Limb (tissue), 2 donors: ENCODE measurements at regions not wholly inside any gene's neighbourhood (a gene's known extent, or its start where the extent isn't known, plus 50 kb on each side); places are given as distances from the start of the nearest gene placed in this dataset.
A peak's percentile ranks its signal among the peaks of the same experiment; 100 is the strongest.

ENCODE experiments used
- DNase-seq, 2 donors: peaks; one replicate each; pipeline ENCODE4 v3.0.0-alpha.2; 2016; ENCODE audit errors: extremely low spot score in 2 of 2

DNA sequence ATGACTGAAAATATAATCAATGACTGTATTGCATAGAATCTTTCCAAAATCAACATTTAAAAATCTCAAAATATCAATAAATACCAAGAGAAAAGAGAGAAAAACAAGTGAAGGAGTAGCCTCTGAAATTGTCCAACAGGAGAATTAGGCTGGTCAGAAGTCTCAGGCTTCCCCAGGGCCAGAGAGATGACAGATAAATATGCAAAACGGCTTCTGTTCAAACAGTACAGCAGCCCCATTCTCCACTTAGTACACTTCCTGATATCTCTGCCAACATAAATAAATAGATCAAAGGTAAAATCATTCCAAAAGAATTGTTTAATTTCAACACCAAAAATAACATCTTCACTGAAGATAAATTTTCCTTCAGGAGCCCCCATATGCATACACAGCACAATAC lies 204.7 kb upstream of the GABRA2 start:
- DNase-seq: no peak

DNA sequence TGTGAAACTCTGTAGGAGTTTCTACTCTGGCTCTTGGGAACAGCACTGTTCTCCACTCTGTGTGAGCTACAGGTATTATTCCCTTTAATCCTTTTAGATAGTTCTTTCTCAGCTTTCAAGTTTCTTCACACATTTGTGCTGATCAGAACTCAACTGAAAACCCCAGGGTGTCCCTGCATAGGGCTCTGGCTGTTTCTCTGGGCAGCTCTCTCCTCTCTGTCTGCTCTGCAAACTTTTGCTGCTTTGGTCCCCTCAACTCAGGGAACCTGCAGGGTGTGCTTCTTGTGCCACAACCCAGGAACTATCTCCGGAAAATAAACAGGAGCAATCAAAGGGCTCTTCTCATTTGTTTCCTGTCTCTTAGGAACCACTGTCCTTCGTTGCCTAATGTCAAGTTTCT lies 196.6 kb upstream of the GABRA2 start:
- DNase-seq: no peak

DNA sequence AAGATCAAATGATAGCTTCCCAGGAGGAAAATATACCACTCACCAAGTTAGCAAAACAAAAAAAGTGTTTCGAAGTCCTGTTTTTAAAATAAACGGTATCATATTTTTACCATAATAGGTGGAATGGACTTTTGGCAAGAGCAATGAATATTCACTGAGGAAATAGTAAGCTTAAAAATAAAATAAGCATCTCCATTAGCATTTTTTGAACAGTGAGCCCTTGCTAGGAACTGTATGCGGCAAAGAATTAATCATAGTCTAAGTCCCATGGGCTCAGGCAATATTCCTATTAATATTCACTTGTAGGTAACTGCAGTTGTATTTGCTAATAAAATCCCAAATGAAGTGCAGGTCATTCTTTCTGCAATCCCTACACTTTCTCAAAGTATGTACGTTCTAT lies 191.7 kb upstream of the GABRA2 start:
- no peak for DNase-seq

DNA sequence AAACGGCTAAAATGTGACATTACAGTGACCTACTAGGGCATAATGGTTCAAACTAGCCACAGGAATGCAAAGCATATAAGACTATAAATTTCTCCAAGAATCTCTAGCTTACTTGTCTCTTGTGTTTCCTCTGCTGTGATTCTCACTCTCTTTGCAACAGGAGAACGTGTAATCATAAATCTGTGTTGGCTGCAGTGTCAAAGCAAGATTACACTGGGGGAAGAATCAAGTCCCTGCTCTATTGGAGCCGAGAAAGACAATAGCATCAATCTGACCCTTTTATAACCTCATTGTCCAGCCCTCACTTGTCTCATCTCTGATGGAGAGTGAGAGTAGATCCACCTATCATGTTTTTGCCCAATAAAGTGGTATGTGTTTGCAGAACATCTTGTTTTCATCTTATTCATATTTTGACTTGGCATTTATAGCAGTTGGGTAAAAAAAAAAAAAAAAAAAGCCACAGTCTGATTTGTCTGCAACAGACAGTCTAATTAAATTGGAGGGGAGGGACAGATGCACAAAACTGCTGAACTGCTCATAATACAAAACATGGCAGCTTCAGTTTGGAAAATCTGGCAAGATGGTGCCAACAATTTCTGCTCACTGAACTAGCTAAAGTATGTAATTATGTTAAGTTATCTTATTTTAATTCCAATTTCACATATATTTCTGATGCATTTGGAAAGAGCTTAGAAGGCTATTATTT lies 165.0 kb upstream of the GABRA2 start:
- DNase-seq: no peak

DNA sequence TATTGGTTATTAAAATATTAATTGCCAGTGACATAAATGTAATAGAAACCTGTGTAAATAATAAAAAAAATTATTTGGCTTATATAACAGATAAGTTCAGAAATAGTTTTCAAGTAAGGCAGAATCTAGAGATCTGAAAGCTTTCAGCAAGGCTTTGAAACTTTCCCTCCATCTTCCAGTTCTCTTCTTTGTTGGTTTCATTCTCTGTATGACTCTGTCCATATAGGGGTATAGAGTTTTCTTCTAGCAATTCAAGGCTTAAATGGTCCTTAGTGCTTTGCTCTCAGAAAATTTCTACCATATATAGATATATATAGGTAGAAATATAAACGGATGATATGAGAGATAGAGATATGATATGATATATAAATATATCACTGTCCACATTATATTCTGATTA lies 160.5 kb upstream of the GABRA2 start:
- DNase-seq: no peak

DNA sequence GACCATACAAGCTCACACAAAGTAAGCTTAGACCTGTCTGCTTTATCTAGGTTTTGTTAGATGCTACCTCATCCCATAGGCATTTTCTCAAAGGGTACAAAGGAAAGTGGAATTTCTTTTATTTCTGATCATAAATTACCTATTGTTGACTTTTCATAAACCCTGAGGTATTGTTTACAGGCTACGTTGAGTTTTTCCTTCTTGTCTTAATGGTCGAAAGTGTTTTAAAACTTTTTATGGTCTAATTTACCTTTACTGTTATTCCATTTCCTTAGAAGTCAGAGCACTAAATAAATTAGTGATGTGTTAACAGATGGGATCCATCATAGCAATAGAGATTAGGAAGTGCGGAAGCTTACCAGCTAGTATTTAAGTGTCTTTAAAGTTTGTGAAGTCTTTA lies 159.2 kb upstream of the GABRA2 start:
- no peak for DNase-seq

DNA sequence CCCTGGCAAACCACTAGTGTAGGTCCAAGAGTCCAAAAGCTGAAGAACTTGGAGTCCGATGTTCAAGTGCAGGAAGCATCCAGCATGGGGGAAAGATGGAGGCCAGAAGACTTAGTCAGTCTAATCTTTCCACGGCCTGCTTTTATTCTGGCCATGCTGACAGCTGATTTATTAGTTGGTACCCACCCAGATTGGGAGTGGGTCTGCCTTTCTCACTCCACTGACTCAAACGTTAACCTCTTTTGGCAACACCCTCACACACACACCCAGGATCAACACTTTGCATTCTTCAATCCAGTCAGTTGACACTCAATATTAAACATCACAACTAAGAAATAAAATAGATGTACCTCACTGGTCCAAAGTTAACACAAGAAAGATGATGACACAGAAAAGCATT lies 134.8 kb upstream of the GABRA2 start:
- no peak for DNase-seq

DNA sequence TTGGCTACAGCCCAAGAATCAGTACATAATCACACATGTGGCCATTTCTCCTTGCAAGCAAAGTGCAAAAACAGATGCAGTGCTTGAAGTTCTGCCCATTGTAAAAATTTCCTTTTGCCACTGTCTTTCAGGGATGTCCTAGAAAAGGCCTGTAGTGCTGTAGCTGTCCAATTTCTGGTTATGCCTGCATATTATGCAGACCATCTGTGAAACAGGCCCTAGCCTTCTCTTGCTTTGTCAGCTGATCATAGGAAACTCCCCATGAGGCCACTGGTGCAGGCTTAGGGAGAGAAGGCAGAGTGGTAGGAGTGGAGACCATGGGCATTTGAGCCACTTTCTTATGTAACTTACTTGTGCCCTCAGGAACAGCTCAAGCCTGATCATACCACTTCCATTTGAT lies 130.4 kb upstream of the GABRA2 start:
- DNase-seq: no peak

DNA sequence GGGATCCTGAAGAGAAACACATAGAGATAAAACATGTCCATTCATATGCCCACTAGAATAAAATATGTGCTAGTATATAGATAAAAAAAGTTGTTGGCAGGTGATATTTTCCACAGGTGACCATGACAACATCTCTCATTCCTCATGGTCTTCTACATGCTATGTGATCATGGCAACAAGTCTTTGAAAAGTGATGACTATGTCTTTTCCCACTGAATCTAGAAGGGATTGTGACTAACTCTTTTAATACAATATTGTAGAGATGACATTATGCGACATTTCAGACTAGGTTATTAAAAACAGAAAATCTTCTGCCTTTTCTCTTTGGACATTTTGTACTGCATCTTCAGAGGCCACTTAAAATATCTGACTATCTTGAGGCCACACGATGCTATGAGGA lies 126.0 kb upstream of the GABRA2 start:
- no peak for DNase-seq

DNA sequence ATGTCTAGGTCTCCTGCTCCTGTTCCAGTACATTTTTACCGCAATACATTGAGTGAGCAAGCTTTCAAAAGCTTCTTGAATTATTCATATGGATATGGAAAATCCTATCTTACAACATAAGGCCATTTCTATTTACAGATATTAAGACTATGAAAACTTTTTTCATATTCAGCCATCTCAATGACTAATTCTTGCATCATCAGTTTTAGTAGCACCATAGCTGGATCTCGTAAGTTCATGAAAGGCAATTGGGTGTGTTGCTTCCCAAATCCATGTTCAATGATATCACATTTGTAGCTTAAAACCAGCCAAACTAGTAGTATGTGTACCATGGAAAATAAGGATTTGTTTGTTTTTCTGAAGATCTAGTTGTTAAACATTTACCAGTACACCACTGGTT lies 118.3 kb upstream of the GABRA2 start:
- DNase-seq: no peak

DNA sequence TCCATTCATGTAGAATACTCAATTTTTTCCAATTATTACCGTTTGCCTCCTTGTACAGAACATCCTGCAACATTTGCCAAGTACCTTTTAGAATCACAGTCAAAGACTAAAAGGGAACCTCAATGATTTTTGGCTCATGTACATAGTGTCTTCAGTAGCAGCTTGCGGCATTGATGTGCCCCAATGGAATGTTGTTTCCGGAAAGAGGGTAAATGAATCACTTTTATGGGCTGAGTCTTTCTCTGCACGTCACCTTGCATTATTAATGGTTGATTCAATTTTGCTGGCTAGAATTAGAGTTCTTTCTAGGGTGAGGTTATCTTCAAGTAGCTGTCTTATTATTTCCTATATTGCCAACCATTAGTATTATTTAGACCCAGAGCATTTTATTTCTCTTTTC lies 116.9 kb upstream of the GABRA2 start:
- no peak for DNase-seq

DNA sequence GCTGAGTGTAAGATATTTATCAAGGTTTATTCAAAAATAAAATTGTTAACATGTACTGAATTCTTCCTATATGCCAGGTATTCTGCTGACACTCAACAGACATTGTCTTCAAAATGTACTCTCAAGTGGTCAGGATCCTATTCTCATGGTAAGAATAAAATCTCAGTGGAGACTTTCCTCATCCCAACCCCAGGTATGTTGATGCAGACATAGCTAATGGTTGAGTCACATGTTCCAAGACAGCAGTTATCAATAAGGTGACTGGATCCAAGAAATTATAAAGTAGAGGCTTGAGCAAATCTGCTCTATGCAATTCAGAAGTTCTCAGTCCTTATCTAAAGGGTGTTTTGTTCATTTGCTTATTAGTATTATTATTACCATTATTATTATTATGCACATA lies 115.2 kb upstream of the GABRA2 start:
- no peak for DNase-seq

DNA sequence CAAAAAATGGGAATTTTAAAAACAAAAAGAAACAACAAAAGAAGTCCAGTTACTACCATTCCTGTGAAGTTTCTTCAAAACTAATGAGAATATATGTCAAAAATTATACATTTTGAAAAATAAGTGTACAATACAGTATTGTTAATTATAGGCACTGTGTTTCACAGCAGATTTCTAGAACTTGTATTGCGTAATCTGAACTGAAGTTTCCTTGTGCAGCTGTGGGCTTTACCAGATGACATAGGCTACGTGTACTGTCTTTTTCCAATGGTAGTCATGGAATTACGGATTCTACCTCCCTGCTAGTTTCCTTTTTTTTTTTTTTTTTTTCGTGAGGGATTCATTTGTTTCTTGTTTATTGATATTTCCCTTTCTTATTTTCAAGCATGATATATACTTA lies 113.8 kb upstream of the GABRA2 start:
- no peak for DNase-seq

DNA sequence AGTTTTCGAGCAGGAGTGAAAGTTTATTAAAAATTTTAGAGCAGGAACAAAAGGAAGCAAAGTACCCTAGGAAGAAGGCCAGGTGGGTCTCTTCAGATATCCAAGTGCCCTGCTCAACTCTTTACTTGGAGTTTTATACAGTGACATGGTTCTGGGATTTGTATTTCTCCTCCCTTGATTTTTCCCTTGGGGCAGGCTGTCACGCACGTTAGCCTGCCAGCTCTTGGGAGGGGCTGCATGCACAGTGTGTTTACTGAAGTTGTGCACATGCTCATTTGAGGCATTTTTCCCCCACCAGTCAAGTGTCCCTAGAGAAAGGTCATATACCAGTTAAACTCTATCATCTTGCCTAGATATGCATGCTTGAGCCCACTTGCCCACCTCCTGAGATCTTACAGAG lies 102.5 kb upstream of the GABRA2 start:
- no peak for DNase-seq

DNA sequence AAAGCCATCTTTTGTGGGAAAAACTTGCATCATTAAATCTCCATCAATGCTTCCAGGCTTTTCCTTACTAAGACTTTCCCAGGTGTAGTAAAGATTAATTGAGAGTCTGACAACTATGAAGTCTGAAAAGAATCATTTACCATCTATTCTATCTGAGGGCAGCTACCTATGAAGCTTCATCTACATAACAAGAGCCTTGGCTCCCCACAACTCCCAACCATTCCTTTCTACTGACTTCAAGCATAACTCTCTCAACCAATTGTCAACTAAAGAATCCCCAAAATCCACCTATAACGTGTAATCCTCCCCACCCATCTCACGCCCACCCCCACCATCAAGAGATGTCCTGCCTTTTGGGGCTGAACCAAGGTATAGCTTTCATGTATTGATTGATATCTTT lies 101.5 kb upstream of the GABRA2 start:
- DNase-seq: no peak

DNA sequence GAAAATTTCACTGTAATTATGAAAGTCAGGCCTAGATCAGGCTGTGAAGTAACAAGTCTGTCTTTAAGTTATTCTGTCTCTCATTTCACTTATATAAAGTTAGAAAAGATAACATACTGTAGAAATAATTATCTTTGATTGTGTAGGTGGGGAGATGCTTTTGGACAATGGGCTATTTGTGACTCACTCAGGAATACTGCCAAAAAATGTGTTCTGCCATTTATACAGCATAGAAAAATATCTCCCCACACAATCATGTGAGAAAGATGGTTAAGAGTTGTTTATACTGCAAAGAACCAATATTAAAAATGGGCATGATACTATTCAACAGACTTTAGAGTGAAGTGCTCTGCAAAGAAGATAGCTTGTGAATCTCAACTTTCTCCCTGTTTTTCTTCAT lies 95.0 kb upstream of the GABRA2 start:
- DNase-seq: no peak

DNA sequence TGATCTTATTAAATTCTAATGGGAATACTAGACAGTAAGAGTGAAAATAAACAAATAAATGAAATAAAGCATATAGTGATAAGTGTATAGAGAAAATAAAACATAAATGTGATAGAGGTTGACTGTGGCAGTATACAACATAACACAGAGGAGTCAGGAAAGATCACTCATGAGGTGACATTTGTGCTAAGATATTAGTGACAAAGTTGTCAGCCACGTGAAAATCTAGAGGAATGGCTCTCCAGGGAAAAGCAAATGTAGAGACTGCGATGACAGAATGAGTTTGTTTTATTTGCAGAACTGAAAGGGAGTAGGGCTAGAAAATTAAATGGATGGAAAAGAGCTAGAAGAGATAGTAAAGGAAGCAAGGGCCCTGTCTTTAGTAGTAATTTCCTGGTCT lies 72.8 kb upstream of the GABRA2 start:
- DNase-seq: no peak

DNA sequence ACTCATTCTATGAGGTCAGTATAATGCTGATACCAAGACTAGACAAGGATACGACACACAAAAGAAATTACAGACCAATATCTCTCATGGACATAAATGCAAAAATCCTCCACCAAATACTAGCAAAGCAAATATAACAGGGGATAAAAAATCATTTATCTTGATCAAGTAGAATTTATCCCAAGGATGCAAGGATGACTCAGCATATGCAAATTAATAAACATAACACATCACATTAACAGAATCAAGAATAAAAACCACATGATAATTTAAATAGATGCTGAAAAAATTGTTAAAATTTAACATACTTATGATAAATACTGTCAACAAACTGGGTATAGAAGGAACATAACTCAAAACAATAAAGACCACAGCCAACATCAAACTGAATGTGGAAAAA lies 69.4 kb upstream of the GABRA2 start:
- DNase-seq: no peak

DNA sequence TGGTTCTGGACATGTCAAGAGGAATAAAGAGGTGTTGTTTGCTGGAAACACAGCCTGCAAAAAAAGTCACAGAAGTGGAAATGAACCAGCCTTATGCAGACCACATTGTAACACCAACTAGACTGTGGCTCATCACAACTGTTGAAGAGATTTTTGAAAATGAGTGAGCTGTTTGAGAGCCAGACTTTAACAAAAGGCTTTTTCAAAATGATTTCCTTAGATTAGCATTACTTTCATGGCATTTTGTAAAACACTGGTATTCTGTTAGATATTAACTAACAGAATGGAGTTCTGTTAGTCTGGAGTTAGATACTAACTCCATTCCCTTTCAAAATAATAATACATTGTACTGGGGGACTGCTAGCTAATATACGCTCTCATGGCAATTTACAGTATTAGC lies 60.6 kb upstream of the GABRA2 start:
- DNase-seq: peak in 1 of 2 donors; percentile 3

DNA sequence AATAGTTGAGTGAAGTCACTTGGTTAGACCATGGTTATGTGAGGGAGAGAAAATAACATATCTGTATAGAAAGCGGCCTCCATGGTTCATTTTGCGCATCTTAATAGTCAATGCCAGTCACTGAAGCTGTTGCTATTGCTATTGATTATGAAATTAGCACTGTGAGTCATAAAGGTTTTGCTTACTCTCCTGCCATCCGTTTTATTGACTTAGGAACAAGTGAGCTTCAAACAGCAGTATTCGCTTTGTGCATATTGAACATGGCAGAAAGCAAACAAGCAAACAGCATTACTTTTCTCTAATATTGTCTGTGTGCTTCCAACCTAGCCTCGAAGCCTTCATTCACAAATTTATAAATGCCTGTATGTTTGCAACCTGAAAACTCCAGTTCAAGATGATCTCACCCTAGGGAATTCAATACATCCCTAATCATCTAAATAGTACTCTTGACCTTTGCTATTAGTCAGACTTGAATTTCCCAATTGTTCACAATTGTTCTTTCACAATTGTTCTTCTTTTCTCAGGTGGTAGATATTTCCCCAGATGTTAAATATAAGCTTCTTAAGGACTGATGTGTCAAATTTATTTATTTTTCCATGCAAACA lies 55.9 kb upstream of the GABRA2 start:
- DNase-seq: no peak

DNA sequence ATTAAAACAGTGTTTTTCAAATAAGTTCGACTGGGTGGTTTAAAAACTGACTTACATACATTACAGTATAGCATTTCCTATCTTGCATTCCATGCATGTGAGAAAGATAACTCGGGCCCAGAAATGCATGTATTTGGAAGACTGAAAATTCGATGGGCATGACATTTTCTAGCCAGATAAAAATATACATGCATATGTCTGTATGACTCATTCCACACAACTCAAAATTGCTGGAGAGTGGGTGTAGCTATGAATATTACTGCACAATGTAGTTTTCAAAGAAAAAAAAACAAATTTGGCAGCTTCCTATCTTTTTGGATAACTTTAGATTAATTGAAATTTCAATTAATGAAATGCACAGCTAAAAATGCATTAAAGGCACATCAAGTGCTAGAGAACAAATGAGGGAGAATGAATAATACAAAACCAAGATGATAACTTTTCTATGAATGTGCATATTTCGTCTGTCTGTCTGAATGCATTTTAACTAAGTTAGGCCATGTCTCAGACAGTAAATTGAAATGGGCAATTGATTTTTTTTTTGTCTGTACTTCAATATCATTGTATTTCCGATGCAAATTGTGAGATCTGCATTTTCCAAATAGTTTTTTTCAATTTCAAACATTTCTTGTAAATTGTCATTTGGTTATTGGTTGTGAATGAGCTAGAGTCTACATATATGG lies 54.5 kb upstream of the GABRA2 start:
- no peak for DNase-seq

DNA sequence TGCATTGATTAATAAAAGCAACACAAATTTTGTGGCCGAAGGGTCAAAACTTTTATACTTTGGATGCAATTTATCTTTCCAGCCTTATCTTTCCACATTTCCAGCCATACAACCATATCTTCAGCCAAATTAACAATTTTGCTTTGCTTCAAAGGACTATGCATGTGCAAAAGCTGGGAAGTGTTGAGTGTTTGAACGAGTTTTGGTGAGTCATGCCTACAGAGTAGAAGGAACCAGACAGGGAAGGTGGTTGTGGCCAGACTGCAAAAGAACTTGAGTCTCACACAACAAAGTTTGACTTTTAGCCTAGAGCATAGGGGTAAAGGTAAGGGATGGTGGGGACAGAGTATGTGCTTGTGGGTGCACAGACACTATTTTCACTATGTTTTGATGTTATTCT lies 53.0 kb upstream of the GABRA2 start:
- DNase-seq: no peak
